Neuronal stem cell (in vitro differentiated cells): ENCODE measurements at regions not wholly inside any gene's neighbourhood (a gene's known extent, or its start where the extent isn't known, plus 50 kb on each side); places are given as distances from the start of the nearest gene placed in this dataset.

Source experiments
- DNase-seq: peaks from one replicate; pipeline ENCODE4 v3.0.0-alpha.2; 2013; ENCODE audit warnings: low spot score
- H2AFZ ChIP-seq: one replicate; pipeline ENCODE4 v1.6.1; 2013; ENCODE audit warnings: mild to moderate bottlenecking, low read length, inconsistent platforms
- H2AK5ac ChIP-seq: 2 replicates; pipeline ENCODE4 v1.6.1; 2013; ENCODE audit warnings: low read depth, mild to moderate bottlenecking, inconsistent platforms, low read length, moderate library complexity, mixed read lengths
- H2BK120ac ChIP-seq: 2 replicates; pipeline ENCODE4 v1.6.1; 2013; ENCODE audit warnings: low read depth, mild to moderate bottlenecking, inconsistent platforms, low read length, moderate library complexity, mixed read lengths
- H2BK12ac ChIP-seq: one replicate; pipeline ENCODE4 v1.6.1; 2013; ENCODE audit warnings: low read length, inconsistent platforms
- H2BK15ac ChIP-seq: 2 replicates; pipeline ENCODE4 v1.6.1; 2013; ENCODE audit warnings: mild to moderate bottlenecking, low read length, inconsistent platforms, mixed read lengths
- H2BK5ac ChIP-seq: one replicate; pipeline ENCODE4 v1.6.1; 2013; ENCODE audit warnings: inconsistent platforms, mild to moderate bottlenecking, low read length, moderate library complexity
- H3K14ac ChIP-seq: one replicate; pipeline ENCODE4 v1.6.1; 2013; ENCODE audit warnings: low read length, inconsistent platforms
- H3K18ac ChIP-seq: 2 replicates; pipeline ENCODE4 v1.6.1; 2013; ENCODE audit warnings: low read length, inconsistent platforms
- H3K23ac ChIP-seq: 2 replicates; pipeline ENCODE4 v1.6.1; 2013; ENCODE audit warnings: low read depth, mild to moderate bottlenecking, mixed read lengths, low read length, inconsistent platforms; ENCODE audit not compliant: poor library complexity
- H3K27ac ChIP-seq: replicated peaks from 3 replicates; pipeline ENCODE4 v1.5.1; 2013; ENCODE audit warnings: low read length, inconsistent platforms
- H3K27me3 ChIP-seq, 3 experiments: 2 replicates each; pipeline ENCODE4 v1.6.1; 2013; ENCODE audit warnings: low read length in 3 of 3, mild to moderate bottlenecking in 2 of 3, inconsistent platforms in 1 of 3, low read depth in 1 of 3, mixed read lengths in 1 of 3, moderate library complexity in 1 of 3; ENCODE audit not compliant: control insufficient read depth in 3 of 3, insufficient read depth in 3 of 3
- H3K36me3 ChIP-seq, 2 donors: replicated peaks in 1 of 2; 2 replicates each; pipeline ENCODE4 v1.6.1; 2013; ENCODE audit warnings: low read length in 2 of 2; ENCODE audit not compliant: control insufficient read depth in 2 of 2, insufficient read depth in 2 of 2
- H3K4ac ChIP-seq: 2 replicates; pipeline ENCODE4 v1.6.1; 2013; ENCODE audit warnings: inconsistent platforms, mild to moderate bottlenecking, low read length, moderate library complexity
- H3K4me1 ChIP-seq, 2 donors: 1 replicate in 1 of 2; 2 replicates in 1 of 2; pipeline ENCODE4 v1.6.1; 2013; ENCODE audit warnings: low read length in 2 of 2, low read depth in 1 of 2; ENCODE audit not compliant: control insufficient read depth in 2 of 2, insufficient read depth in 1 of 2
- H3K4me2 ChIP-seq: one replicate; pipeline ENCODE4 v1.6.1; 2013; ENCODE audit warnings: mild to moderate bottlenecking, low read length, inconsistent platforms; ENCODE audit not compliant: insufficient read depth, poor library complexity, severe bottlenecking
- H3K4me3 ChIP-seq, 2 donors: 2 replicates each; pipeline ENCODE4 v1.5.1; 2013; ENCODE audit warnings: low read length in 2 of 2, mild to moderate bottlenecking in 2 of 2, inconsistent platforms in 1 of 2, moderate library complexity in 1 of 2
- H3K79me1 ChIP-seq: one replicate; pipeline ENCODE4 v1.6.1; 2013; ENCODE audit warnings: low read depth, mild to moderate bottlenecking, inconsistent platforms, low read length, moderate library complexity
- H3K9ac ChIP-seq: one replicate; pipeline ENCODE4 v1.6.1; 2013; ENCODE audit warnings: mild to moderate bottlenecking, low read depth, low read length, inconsistent platforms; ENCODE audit not compliant: poor library complexity
- H3K9me3 ChIP-seq, 2 donors: replicated peaks in 1 of 2; 2 replicates each; pipeline versions ENCODE3 to v1.6.1; 2013; ENCODE audit warnings: low read length in 2 of 2, mild to moderate bottlenecking in 2 of 2, inconsistent platforms in 1 of 2, low read depth in 1 of 2, mixed read lengths in 1 of 2, moderate library complexity in 1 of 2; ENCODE audit not compliant: control insufficient read depth in 2 of 2, insufficient read depth in 1 of 2
- H4K8ac ChIP-seq: one replicate; pipeline ENCODE4 v1.6.1; 2013; ENCODE audit warnings: low read depth, mild to moderate bottlenecking, inconsistent platforms, low read length, moderate library complexity
- H4K91ac ChIP-seq: one replicate; pipeline ENCODE4 v1.6.1; 2013; ENCODE audit warnings: low read length, low read depth, mild to moderate bottlenecking, inconsistent platforms; ENCODE audit not compliant: poor library complexity
- WGBS, 2 donors: extraction: QIAGEN DNeasy Blood & Tissue Kit; methylation state at CpG; one replicate each; pipeline ENCODE4 v1.1.7; 2013; ENCODE audit warnings: missing lambda C conversion rate in 2 of 2, mixed read lengths in 1 of 2; ENCODE audit not compliant: insufficient read length in 2 of 2, insufficient replicate concordance in 1 of 2; ENCODE audit errors: extremely low coverage in 2 of 2; 5-methylcytosine and 5-hydroxymethylcytosine counted together

- H3K9ac ChIP-seq = no peak overlapping the region
- H3K4me1 ChIP-seq = peaks cover 5% of the 10 kb centered on the region in 2 donors
- DNase-seq = no peak
- no peak overlapping the region for H3K4me3 ChIP-seq
- H2AK5ac ChIP-seq = no peak overlapping the region
- no peaks in the 10 kb centered on the region for H3K9me3 ChIP-seq
- no peaks in the 10 kb centered on the region for H3K79me1 ChIP-seq
- no peak overlapping the region for H2BK5ac ChIP-seq
- WGBS, 2 donors = no CpG with 5 or more reads among the region's 9 CpGs
- H2AFZ ChIP-seq = no peak overlapping the region
- H4K91ac ChIP-seq = no peak overlapping the region
- H3K23ac ChIP-seq = no peak overlapping the region
- H3K36me3 ChIP-seq = no peaks in the 10 kb centered on the region
- no peak overlapping the region for H2BK15ac ChIP-seq
- no peak overlapping the region for H3K4me2 ChIP-seq
- H3K14ac ChIP-seq = no peak overlapping the region
- no peak overlapping the region for H4K8ac ChIP-seq
- H3K27me3 ChIP-seq = no peaks in the 10 kb centered on the region
- H3K4ac ChIP-seq = no peak overlapping the region
- no peak overlapping the region for H3K18ac ChIP-seq
- H2BK120ac ChIP-seq = no peak overlapping the region
- H2BK12ac ChIP-seq = no peak overlapping the region
- H3K27ac ChIP-seq = no peak overlapping the region
These were observed 145.4 kb downstream of the WDR11 start for GRCh38 chr10:120996456-120997034.

DNA sequence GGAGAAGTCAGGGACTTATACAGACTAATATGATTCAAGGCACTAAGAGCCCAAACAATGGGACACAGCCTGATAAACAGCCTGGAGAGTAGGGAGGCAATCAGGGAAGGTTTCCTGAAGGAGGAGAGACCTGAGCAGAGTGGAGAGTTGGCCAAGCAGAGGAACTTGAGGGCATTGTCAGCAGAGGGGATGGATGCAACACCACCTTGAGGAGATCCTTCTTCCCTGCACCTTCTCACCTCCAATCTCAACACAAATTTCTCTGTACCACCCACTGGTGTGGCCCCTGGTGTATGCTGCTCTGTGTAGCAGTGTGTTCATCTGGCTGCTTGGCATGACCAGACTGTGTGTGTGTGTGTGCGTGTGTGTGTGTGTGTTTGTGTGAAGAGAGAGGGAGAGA, 146.2 kb downstream of the WDR11 start:
- no CpG with 5 or more reads among the region's 1 CpG for WGBS, 2 donors
- H3K27me3 ChIP-seq = no peaks in the 10 kb centered on the region
- no peaks in the 10 kb centered on the region for H3K36me3 ChIP-seq
- no peak overlapping the region for H3K18ac ChIP-seq
- no peak overlapping the region for H3K23ac ChIP-seq
- H3K9me3 ChIP-seq = no peaks in the 10 kb centered on the region
- no peak overlapping the region for H3K14ac ChIP-seq
- peaks cover 5% of the 10 kb centered on the region in 2 donors for H3K4me1 ChIP-seq
- no peak for DNase-seq
- no peaks in the 10 kb centered on the region for H3K79me1 ChIP-seq
- H2BK12ac ChIP-seq = no peak overlapping the region
- H3K9ac ChIP-seq = no peak overlapping the region
- H3K4me2 ChIP-seq = no peak overlapping the region
- no peak overlapping the region for H2AK5ac ChIP-seq
- no peak overlapping the region for H2BK15ac ChIP-seq
- no peak overlapping the region for H2BK5ac ChIP-seq
- no peak overlapping the region for H4K91ac ChIP-seq
- H3K4me3 ChIP-seq = peak overlapping the region in 1 of 2 donors; percentile 7
- H3K27ac ChIP-seq = no peak overlapping the region
- no peak overlapping the region for H3K4ac ChIP-seq
- no peak overlapping the region for H2BK120ac ChIP-seq
- H2AFZ ChIP-seq = no peak overlapping the region
- no peak overlapping the region for H4K8ac ChIP-seq

GRCh38 chr10:120997756-120998155, 146.6 kb downstream of the WDR11 start:
- Histone ChIP-seq H3K36me3 (no peaks in the 10 kb centered on the region), H2BK12ac (no peak overlapping the region), H3K23ac (no peak overlapping the region), H2AK5ac (no peak overlapping the region), H4K91ac (no peak overlapping the region), H3K4me1 (peaks cover 5% of the 10 kb centered on the region in 2 donors), H3K9me3 (no peaks in the 10 kb centered on the region), H3K4me2 (no peak overlapping the region), H2BK5ac (no peak overlapping the region), H2BK15ac (no peak overlapping the region), H2BK120ac (no peak overlapping the region), H3K79me1 (no peaks in the 10 kb centered on the region), H3K4me3 (no peak overlapping the region), H4K8ac (no peak overlapping the region), H3K27me3 (no peaks in the 10 kb centered on the region), H3K14ac (no peak overlapping the region), H3K18ac (no peak overlapping the region), H3K4ac (no peak overlapping the region), H3K9ac (no peak overlapping the region), H3K27ac (no peak overlapping the region), H2AFZ (no peak overlapping the region)
- no peak for DNase-seq
- WGBS, 2 donors = no CpG with 5 or more reads among the region's 3 CpGs

DNA sequence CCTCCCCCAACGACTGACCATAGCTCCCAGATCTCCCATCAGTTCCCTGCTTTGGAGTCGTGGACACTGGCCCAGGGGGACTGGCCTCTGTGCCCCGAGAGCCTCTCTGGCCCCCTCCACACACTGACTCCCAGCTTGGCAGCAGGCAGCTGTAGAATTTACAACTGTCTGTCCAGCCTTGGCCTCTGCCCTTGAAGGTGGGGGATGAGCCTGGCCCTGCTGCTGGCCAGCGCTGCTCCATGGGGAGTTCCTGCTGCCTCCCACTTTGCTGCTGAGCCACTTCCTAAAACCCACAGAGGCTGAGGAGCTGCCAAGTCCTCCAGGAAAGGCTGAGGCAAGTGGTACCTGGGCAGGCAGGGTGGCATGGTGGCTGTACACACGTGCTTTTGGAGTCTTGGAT, 147.1 kb downstream of the WDR11 start:
- H3K9ac ChIP-seq = no peak overlapping the region
- no peak overlapping the region for H3K4me3 ChIP-seq
- no peak overlapping the region for H2AK5ac ChIP-seq
- H3K4ac ChIP-seq = no peak overlapping the region
- H2BK120ac ChIP-seq = no peak overlapping the region
- H3K18ac ChIP-seq = no peak overlapping the region
- no peaks in the 10 kb centered on the region for H3K36me3 ChIP-seq
- no peaks in the 10 kb centered on the region for H3K27me3 ChIP-seq
- no peak overlapping the region for H3K14ac ChIP-seq
- H4K8ac ChIP-seq = no peak overlapping the region
- H2BK5ac ChIP-seq = no peak overlapping the region
- no peak for DNase-seq
- no CpG with 5 or more reads among the region's 5 CpGs for WGBS, 2 donors
- H2BK15ac ChIP-seq = no peak overlapping the region
- no peak overlapping the region for H3K23ac ChIP-seq
- no peak overlapping the region for H3K4me2 ChIP-seq
- no peak overlapping the region for H3K27ac ChIP-seq
- H3K9me3 ChIP-seq = no peaks in the 10 kb centered on the region
- H3K4me1 ChIP-seq = peaks cover 5% of the 10 kb centered on the region in 2 donors
- H2BK12ac ChIP-seq = no peak overlapping the region
- no peak overlapping the region for H2AFZ ChIP-seq
- no peaks in the 10 kb centered on the region for H3K79me1 ChIP-seq
- no peak overlapping the region for H4K91ac ChIP-seq
